Stimulated activated naive B cell treated with anti-CD40 and anti-IgM and Interleukin-4, amounts not matched to agents 10 μg/mL and 1 μg/mL and 100 μg/mL, for 72 hours (primary cell): ENCODE measurements at regions not wholly inside any gene's neighbourhood (a gene's known extent, or its start where the extent isn't known, plus 50 kb on each side); places are given as distances from the start of the nearest gene placed in this dataset.
"Not testable (repeated sequence)": the region's sequence is repeated elsewhere in the genome, so short reads cannot be mapped to it uniquely, and the experiment has no call there.

Experiments
- ATAC-seq, 2 donors: fragments of 150-1000 bp; cut with Tn5 transposase; replicated peaks; 2 replicates each; pipeline ENCODE4 v1.10.0; 2021; ENCODE audit warnings: moderate library complexity in 1 of 2
- DNase-seq: peaks from one replicate; pipeline ENCODE4 v3.0.0; 2021
- H3K27ac Mint-ChIP-seq: one replicate; pipeline ENCODE4 v1.8.0; 2022; ENCODE audit warnings: mild to moderate bottlenecking, mixed read lengths
- H3K27me3 Mint-ChIP-seq, 2 donors: one replicate each; pipeline ENCODE4 v1.8.0; 2022; ENCODE audit warnings: mixed read lengths in 2 of 2
- H3K36me3 Mint-ChIP-seq, 2 donors: one replicate each; pipeline ENCODE4 v1.8.0; 2022; ENCODE audit warnings: mixed read lengths in 2 of 2, mild to moderate bottlenecking in 1 of 2
- H3K4me1 Mint-ChIP-seq, 2 donors: one replicate each; pipeline ENCODE4 v1.8.0; 2022; ENCODE audit warnings: mixed read lengths in 2 of 2, mild to moderate bottlenecking in 1 of 2
- H3K4me3 Mint-ChIP-seq, 2 donors: one replicate each; pipeline ENCODE4 v1.8.0; 2022; ENCODE audit warnings: mild to moderate bottlenecking in 2 of 2, mixed read lengths in 2 of 2, moderate library complexity in 1 of 2
- H3K9me3 Mint-ChIP-seq, 2 donors: one replicate each; pipeline ENCODE4 v1.8.0; 2022; ENCODE audit warnings: mixed read lengths in 2 of 2, mild to moderate bottlenecking in 1 of 2

- Mint-ChIP-seq H3K36me3 (no peaks in the 10 kb centered on the region), H3K4me1 (no peaks in the 10 kb centered on the region), H3K4me3 (no peak overlapping the region), H3K27me3 (peaks cover 10 to 18% of the 10 kb centered on the region in 2 donors), H3K9me3 (peaks cover 0 to 1% of the 10 kb centered on the region in 2 donors), H3K27ac (no peak overlapping the region)
- ATAC-seq (no peak), DNase-seq (no peak)
Measured at GRCh38 chr12:58086930-58087329, 145.6 kb downstream of the ATP23 start.

DNA sequence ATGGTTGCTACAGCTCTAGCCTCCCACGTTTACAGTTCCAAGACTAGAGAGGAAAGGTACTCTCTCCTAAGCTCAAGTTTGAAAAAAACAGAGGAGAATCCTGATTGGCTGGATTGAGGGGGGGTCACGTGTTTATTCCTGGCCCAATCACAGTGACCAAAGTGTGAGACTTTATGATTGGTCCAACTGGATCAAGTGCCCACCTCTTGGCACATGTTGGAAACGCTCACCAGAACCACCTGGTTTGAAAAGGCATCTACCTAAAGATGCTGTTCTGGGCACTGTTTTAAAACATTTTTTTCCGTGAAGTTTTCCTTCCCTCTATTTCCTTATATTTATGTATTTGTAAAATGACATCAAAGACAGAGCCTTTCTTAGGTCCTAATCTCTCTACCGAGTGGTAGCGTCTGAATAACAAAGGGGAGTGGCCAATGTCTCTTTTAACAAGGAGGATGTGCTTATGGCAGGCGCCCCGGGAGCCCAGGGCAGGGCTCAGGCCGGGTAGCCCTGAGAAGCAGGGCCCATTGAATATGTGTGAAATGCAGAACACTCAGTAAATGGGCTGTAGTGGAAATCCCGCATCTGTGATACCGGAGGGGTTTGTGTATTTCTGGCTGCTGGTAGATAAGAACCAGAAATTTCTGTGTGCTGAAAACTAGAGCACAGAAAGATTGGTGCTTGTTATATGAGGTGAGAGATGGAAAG is 146.2 kb downstream of the ATP23 start:
- H3K27ac Mint-ChIP-seq: no peak overlapping the region
- peaks cover 10 to 18% of the 10 kb centered on the region in 2 donors for H3K27me3 Mint-ChIP-seq
- no peaks in the 10 kb centered on the region for H3K4me1 Mint-ChIP-seq
- H3K4me3 Mint-ChIP-seq: no peak overlapping the region
- ATAC-seq (no peak), DNase-seq (no peak)
- H3K36me3 Mint-ChIP-seq: no peaks in the 10 kb centered on the region
- peaks cover 0 to 1% of the 10 kb centered on the region in 2 donors for H3K9me3 Mint-ChIP-seq

GRCh38 chr12:58089588-58089987 is 148.2 kb downstream of the ATP23 start:
- Mint-ChIP-seq H3K4me1 (no peaks in the 10 kb centered on the region), H3K36me3 (no peaks in the 10 kb centered on the region), H3K4me3 (no peak overlapping the region), H3K27ac (no peak overlapping the region), H3K9me3 (peaks cover 0 to 1% of the 10 kb centered on the region in 2 donors), H3K27me3 (peaks cover 18 to 28% of the 10 kb centered on the region in 2 donors)
- DNase-seq: no peak
- ATAC-seq: no peak

DNA sequence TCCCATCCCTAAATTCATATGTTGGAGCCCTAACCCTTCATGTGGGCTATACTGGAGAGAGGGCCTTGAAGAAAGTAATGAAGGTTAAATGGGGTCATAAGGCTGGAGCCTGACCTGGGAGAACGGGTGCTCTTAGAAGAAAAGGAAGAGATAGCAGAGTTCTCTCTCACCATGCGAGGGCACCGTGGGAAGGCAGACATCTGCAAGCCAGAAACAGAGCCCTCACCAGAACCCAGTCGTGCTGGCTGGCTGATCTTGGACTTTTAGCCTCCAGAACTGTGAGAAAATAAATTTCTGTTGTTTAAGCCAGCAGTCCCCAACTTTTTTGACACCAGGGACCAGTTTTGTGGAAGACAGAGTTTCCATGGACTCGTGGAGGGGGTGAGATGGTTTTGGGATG is 149.3 kb downstream of the ATP23 start:
- H3K4me1 Mint-ChIP-seq: no peaks in the 10 kb centered on the region
- DNase-seq: no peak
- ATAC-seq: no peak
- H3K36me3 Mint-ChIP-seq: no peaks in the 10 kb centered on the region
- H3K27ac Mint-ChIP-seq: no peak overlapping the region
- H3K27me3 Mint-ChIP-seq: peaks cover 18 to 25% of the 10 kb centered on the region in 2 donors
- no peak overlapping the region for H3K4me3 Mint-ChIP-seq
- peaks cover 0 to 1% of the 10 kb centered on the region in 2 donors for H3K9me3 Mint-ChIP-seq

GRCh38 chr12:58095002-58095401 is 153.6 kb downstream of the ATP23 start:
- no peaks in the 10 kb centered on the region for H3K36me3 Mint-ChIP-seq
- H3K9me3 Mint-ChIP-seq: no peaks in the 10 kb centered on the region
- DNase-seq (no peak), ATAC-seq (peak; percentile 62 to 73)
- no peak overlapping the region for H3K4me3 Mint-ChIP-seq
- no peak overlapping the region for H3K27ac Mint-ChIP-seq
- peaks cover 8 to 15% of the 10 kb centered on the region in 2 donors for H3K27me3 Mint-ChIP-seq
- H3K4me1 Mint-ChIP-seq: no peaks in the 10 kb centered on the region

- no peak overlapping the region for H3K27ac Mint-ChIP-seq
- DNase-seq (no peak), ATAC-seq (no peak)
- no peaks in the 10 kb centered on the region for H3K36me3 Mint-ChIP-seq
- peaks cover 8 to 15% of the 10 kb centered on the region in 2 donors for H3K27me3 Mint-ChIP-seq
- H3K4me3 Mint-ChIP-seq: no peak overlapping the region
- no peaks in the 10 kb centered on the region for H3K4me1 Mint-ChIP-seq
- H3K9me3 Mint-ChIP-seq: peaks cover 4 to 5% of the 10 kb centered on the region in 2 donors
Measured at GRCh38 chr12:58097741-58098140, 156.4 kb downstream of the ATP23 start.

DNA sequence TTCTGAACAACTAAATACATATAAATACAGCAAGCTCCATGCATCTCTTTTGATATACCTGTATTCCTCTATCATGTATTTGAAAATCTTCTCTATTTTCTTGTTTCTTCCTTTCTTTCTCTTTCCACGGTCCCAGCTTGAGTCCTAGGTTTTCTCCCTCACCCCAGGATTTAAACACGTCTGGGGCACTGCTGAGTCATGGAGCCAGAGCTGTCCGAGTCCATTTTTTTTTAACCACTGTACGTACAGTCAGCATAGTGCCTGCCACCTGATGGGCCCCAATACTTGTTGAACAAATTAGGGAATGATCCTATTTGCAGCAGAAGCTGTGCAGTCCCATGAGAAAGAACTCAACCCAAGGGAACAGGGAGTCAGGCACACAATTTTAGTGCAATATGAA is 158.1 kb downstream of the ATP23 start:
- ATAC-seq (no peak), DNase-seq (no peak)
- no peaks in the 10 kb centered on the region for H3K36me3 Mint-ChIP-seq
- no peak overlapping the region for H3K27ac Mint-ChIP-seq
- no peak overlapping the region for H3K4me3 Mint-ChIP-seq
- peaks cover 0 to 5% of the 10 kb centered on the region in 2 donors for H3K27me3 Mint-ChIP-seq
- H3K4me1 Mint-ChIP-seq: no peaks in the 10 kb centered on the region
- peaks cover 4 to 5% of the 10 kb centered on the region in 2 donors for H3K9me3 Mint-ChIP-seq

- peaks cover 0 to 5% of the 10 kb centered on the region in 2 donors for H3K27me3 Mint-ChIP-seq
- no peak for ATAC-seq
- H3K36me3 Mint-ChIP-seq: no peaks in the 10 kb centered on the region
- no peak overlapping the region for H3K4me3 Mint-ChIP-seq
- no peak overlapping the region for H3K27ac Mint-ChIP-seq
- DNase-seq: no peak
- peaks cover 4 to 5% of the 10 kb centered on the region in 2 donors for H3K9me3 Mint-ChIP-seq
- no peaks in the 10 kb centered on the region for H3K4me1 Mint-ChIP-seq
Measured at GRCh38 chr12:58104351-58104755, 163.0 kb downstream of the ATP23 start.

DNA sequence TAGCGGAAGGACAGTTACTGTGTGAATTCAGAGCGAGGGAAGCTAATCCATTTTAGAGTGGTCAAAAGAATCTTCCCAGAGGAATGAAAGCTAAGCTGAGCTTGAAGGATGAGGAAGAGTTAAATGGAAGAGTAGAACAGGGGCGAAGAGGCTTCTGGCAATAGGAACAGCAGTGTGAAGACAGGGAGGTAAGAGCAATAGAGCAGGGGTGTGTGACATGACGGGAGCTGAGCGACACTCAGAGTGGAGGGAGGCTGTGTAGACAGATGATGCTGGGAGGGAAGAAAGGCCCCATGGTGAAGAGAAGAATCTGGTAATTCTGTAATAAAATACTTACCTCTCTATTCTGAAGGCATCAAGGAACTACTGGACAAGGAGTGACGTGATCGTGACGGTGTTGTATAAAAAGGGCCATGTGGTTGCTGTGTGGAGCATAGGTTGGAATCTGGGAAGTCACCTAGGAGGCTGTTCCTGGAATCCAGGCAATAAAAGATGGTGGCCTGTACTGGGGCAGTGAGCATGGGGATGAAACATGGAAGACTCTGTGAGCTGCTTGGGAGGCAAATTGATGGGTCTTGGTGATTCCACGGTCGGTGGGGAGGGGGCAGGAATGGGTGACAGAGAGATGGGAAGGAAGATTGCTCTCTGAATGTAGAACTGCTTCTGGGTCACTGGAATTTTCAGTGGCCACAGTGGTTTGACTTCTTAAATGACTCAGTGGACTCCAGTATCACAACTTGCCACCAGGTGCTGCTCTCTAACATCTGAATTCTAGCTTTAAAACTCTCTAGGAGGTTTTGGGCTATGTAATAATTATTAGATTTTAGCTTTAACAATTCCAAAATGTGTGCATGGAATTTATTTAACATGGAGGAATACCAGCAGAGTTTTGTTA is 164.1 kb downstream of the ATP23 start:
- Mint-ChIP-seq H3K27ac (no peak overlapping the region), H3K27me3 (peaks cover 0 to 5% of the 10 kb centered on the region in 2 donors), H3K36me3 (no peaks in the 10 kb centered on the region), H3K9me3 (peaks cover 4 to 5% of the 10 kb centered on the region in 2 donors), H3K4me3 (no peak overlapping the region), H3K4me1 (no peaks in the 10 kb centered on the region)
- ATAC-seq (no peak), DNase-seq (no peak)

DNA sequence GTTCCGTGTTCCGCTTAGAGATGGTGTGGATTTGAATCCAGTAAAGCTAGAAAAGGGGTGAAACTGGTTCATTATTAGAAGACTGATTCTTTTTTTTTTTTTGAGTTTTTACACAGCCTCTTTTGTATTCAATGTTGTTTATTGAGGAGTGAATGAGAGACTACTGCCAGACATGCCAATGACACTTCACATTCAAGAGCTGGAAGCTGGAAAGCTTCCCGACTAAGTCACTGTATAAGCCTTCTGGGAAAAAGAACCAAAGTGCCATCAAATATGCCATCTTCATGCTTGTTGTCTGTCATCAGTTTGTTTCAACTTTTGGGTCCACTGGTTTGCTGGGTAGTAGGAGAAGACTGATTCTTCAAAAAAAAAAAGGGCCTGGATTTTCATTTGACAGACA is 164.8 kb downstream of the ATP23 start:
- ATAC-seq (no peak), DNase-seq (no peak)
- no peaks in the 10 kb centered on the region for H3K36me3 Mint-ChIP-seq
- H3K4me1 Mint-ChIP-seq: no peaks in the 10 kb centered on the region
- H3K27me3 Mint-ChIP-seq: peaks cover 0 to 4% of the 10 kb centered on the region in 2 donors
- peaks cover 4 to 5% of the 10 kb centered on the region in 2 donors for H3K9me3 Mint-ChIP-seq
- no peak overlapping the region for H3K27ac Mint-ChIP-seq
- H3K4me3 Mint-ChIP-seq: no peak overlapping the region

GRCh38 chr12:58117201-58117600 is 175.8 kb downstream of the ATP23 start:
- no peak overlapping the region for H3K27ac Mint-ChIP-seq
- no peak for DNase-seq
- no peaks in the 10 kb centered on the region for H3K4me1 Mint-ChIP-seq
- H3K27me3 Mint-ChIP-seq: peaks cover 26 to 31% of the 10 kb centered on the region in 2 donors
- no peak for ATAC-seq
- H3K4me3 Mint-ChIP-seq: no peak overlapping the region
- peaks cover 2 to 11% of the 10 kb centered on the region in 2 donors for H3K9me3 Mint-ChIP-seq
- no peaks in the 10 kb centered on the region for H3K36me3 Mint-ChIP-seq

DNA sequence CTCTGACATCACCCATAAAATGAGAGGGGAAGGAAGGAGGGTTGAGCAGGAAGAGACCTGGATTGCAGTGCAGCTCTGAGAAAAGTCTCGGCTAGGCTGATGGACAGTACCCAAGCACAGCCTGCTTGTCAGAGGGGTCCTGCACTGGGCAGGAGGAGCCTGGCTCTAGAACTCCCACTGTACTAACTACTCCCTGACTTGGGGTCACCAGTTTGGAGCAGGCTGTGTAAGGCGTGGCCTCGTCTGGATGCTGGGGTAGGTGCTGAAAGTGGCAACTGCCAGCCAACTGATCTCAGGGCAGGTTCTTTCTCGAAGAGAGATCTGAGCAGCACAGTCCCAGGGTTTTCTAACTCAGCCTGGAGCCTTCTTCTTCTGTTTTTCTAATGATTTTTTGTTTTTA is 176.3 kb downstream of the ATP23 start:
- Mint-ChIP-seq H3K36me3 (no peaks in the 10 kb centered on the region), H3K9me3 (peaks cover 3 to 12% of the 10 kb centered on the region in 2 donors), H3K27me3 (peaks cover 27 to 32% of the 10 kb centered on the region in 2 donors), H3K27ac (no peak overlapping the region), H3K4me3 (no peak overlapping the region), H3K4me1 (no peaks in the 10 kb centered on the region)
- no peak for DNase-seq
- ATAC-seq: no peak

DNA sequence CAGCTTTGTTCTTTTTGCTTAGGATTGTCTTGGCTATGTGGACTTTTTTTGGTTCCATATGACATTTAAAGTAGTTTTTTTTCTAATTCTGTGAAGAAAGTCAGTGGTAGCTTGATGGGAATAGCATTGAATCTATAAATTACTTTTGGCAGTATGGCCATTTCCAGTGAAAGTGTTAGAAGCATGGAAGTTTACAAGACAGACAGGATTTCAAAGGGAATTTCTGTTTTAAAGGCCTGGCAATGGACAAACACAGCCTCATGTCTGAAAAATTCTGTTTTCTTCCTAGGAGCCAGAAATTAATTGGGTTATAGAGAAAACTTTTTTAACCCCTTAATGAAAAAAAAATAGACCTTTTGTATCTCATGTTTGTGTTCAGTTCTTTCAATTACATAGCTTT is 184.4 kb downstream of the ATP23 start:
- not testable (repeated sequence) for H3K4me1 Mint-ChIP-seq, H3K4me3 Mint-ChIP-seq, DNase-seq, H3K27ac Mint-ChIP-seq, H3K9me3 Mint-ChIP-seq, H3K36me3 Mint-ChIP-seq, ATAC-seq, H3K27me3 Mint-ChIP-seq

DNA sequence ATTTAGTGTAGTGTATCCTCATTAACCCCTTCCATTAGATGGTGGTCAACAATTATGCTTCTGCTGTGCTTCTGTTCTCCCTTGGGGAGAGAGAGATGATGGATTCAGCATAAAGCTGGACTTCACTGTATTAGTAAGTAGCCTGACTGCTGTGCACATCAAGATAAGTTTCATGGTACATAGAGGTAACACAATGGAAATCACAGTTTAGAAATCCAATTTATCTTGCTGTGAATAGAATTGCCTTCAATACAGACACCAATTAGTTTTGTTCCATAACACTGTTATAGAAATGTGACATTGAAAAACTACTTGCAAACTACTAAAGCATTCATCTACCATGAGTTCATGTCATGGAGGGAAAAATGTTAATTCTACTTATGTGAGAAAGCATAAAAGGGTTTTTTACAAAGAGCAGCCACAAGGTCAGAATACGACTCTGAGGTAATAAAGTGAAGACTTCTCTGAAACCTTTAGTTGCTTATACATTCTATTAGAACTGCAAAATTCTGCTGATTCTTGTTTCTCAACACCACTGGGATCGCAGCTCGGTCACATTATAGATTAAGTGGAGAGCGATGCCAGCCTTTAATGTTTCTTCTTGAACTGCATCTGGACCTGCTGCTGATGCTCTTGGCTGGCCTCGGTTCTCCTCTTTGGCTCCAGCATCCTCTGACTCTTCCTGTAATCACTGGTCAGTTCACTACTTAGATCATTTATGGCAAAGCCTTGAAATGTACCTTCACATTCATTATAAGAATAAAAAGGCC is 190.8 kb downstream of the ATP23 start:
- peaks cover 0 to 6% of the 10 kb centered on the region in 2 donors for H3K27me3 Mint-ChIP-seq
- no peak for DNase-seq
- no peak overlapping the region for H3K27ac Mint-ChIP-seq
- no peak for ATAC-seq
- H3K4me1 Mint-ChIP-seq: no peaks in the 10 kb centered on the region
- H3K9me3 Mint-ChIP-seq: peaks cover 0 to 2% of the 10 kb centered on the region in 2 donors
- no peaks in the 10 kb centered on the region for H3K36me3 Mint-ChIP-seq
- H3K4me3 Mint-ChIP-seq: no peak overlapping the region
